WTC11 (cell line): ENCODE measurements at regions not wholly inside any gene's neighbourhood (a gene's known extent, or its start where the extent isn't known, plus 50 kb on each side); places are given as distances from the start of the nearest gene placed in this dataset.

Experiments
- CREB1 ChIP-seq: sonication (generic); formaldehyde crosslinking; IDR thresholded peaks from 2 replicates; pipeline ENCODE4 v1.8.0; 2023; ENCODE audit warnings: mild to moderate bottlenecking, missing genetic modification reagents
- CTCF ChIP-seq: fragments of 200-600 bp; IDR thresholded peaks from 2 replicates; pipeline ENCODE4 v1.8.0; 2022; ENCODE audit warnings: antibody characterized with exemption
- E2F5 ChIP-seq: sonication (generic); formaldehyde crosslinking; IDR thresholded peaks from 2 replicates; pipeline ENCODE4 v1.8.1; 2022; ENCODE audit warnings: mild to moderate bottlenecking, moderate library complexity, missing genetic modification reagents
- FOXJ3 ChIP-seq: sonication (generic); formaldehyde crosslinking; IDR thresholded peaks from 2 replicates; pipeline ENCODE4 v1.9.0; 2021; ENCODE audit warnings: missing genetic modification reagents, mild to moderate bottlenecking, borderline replicate concordance
- FOXP4 ChIP-seq: sonication (generic); formaldehyde crosslinking; IDR thresholded peaks from 2 replicates; pipeline ENCODE4 v1.8.0; 2022; ENCODE audit warnings: mild to moderate bottlenecking, missing genetic modification reagents
- GRHL2 ChIP-seq: fragments of 250-450 bp; sonication (Bioruptor Pico); IDR thresholded peaks from 2 replicates; pipeline ENCODE4 v1.8.0; 2022; ENCODE audit warnings: mild to moderate bottlenecking, moderate library complexity; ENCODE audit not compliant: insufficient replicate concordance, severe bottlenecking
- MAX ChIP-seq: sonication (generic); formaldehyde crosslinking; IDR thresholded peaks from 2 replicates; pipeline ENCODE4 v1.8.0; 2022; ENCODE audit warnings: mild to moderate bottlenecking, missing genetic modification reagents
- NR2C2 ChIP-seq: sonication (generic); formaldehyde crosslinking; IDR thresholded peaks from 2 replicates; pipeline ENCODE4 v1.8.0; 2022; ENCODE audit warnings: mild to moderate bottlenecking, missing genetic modification reagents
- PREB ChIP-seq: sonication (generic); formaldehyde crosslinking; IDR thresholded peaks from 2 replicates; pipeline ENCODE4 v1.8.1; 2022; ENCODE audit warnings: mild to moderate bottlenecking, missing genetic modification reagents, moderate library complexity, borderline replicate concordance
- RORB ChIP-seq: fragments of 250-450 bp; sonication (Bioruptor Pico); IDR thresholded peaks from 2 replicates; pipeline ENCODE4 v1.9.0; 2021; ENCODE audit warnings: mild to moderate bottlenecking
- USF1 ChIP-seq: sonication (generic); formaldehyde crosslinking; IDR thresholded peaks from 2 replicates; pipeline ENCODE4 v1.8.0; 2022; ENCODE audit warnings: mild to moderate bottlenecking, missing genetic modification reagents
- USF2 ChIP-seq: sonication (generic); formaldehyde crosslinking; IDR thresholded peaks from 2 replicates; pipeline ENCODE4 v1.8.1; 2023; ENCODE audit warnings: mild to moderate bottlenecking, missing genetic modification reagents, moderate library complexity
- ZNF317 ChIP-seq: sonication (generic); formaldehyde crosslinking; IDR thresholded peaks from 2 replicates; pipeline ENCODE4 v1.8.1; 2023; ENCODE audit warnings: low read depth, mild to moderate bottlenecking, moderate library complexity, missing genetic modification reagents, borderline replicate concordance

GRCh38 chr9:107827304-107827703, 337.7 kb upstream of the KLF4 start:
- TF ChIP-seq E2F5 (CRISPR knock-in tag) = no peak
- TF ChIP-seq CTCF = no peak
- no peak for TF ChIP-seq MAX
- TF ChIP-seq ZNF317 = no peak
- no peak for TF ChIP-seq GRHL2
- TF ChIP-seq RORB (CRISPR knock-in tag) = no peak
- TF ChIP-seq FOXP4 (CRISPR knock-in tag) = no peak
- TF ChIP-seq PREB (CRISPR knock-in tag) = no peak
- TF ChIP-seq NR2C2 (CRISPR knock-in tag) = no peak
- TF ChIP-seq CREB1 (CRISPR knock-in tag) = no peak
- TF ChIP-seq USF1 = no peak
- TF ChIP-seq USF2 = no peak
- TF ChIP-seq FOXJ3 (CRISPR knock-in tag) = no peak
